ENCODE measurements at regions not wholly inside any gene's neighbourhood (a gene's known extent, or its start where the extent isn't known, plus 50 kb on each side); places are given as distances from the start of the nearest gene placed in this dataset.

DNA sequence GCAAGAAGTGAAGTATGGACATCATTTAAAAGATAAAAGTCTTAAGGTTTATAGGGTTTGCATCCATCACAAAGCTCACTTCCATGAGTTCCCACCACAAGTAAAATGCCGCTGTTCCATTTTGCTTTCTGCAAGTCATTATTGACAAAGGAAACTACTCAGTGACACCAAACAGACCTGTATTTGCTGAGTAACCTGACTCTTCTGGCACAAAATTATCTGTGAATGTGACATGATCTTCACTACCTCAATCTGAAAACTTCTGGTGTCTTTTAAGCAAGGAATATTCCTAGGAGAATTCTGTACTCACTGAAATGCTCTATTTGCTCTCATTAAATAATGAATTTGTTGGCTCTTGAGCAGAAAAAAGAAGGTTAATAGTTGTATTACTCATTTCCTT lies 1077.4 kb upstream of the ADGRL4 start:
- DNase-seq = no peak

GRCh38 chr1:80076469-80076868 lies 1069.9 kb upstream of the ADGRL4 start:
- DNase-seq = no peak

DNA sequence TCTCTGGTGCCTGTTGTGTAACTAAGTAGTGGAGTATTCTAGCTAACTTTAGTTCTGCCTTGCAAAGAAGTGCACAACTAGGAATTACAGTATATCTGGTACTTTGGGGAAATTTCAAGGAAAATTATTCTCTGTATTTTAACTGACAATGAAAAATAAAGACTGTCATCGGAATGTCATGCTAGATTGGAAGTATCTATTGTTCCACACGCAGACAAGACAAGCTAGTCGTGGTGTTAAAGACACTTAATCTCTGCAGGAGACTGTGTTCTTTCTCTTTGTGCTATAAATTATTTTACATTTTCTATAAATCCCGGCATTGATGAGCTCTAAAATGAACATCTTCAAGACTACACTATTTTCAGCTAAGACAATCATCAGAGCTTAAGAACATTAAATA lies 1068.8 kb upstream of the ADGRL4 start:
- DNase-seq = no peak

DNA sequence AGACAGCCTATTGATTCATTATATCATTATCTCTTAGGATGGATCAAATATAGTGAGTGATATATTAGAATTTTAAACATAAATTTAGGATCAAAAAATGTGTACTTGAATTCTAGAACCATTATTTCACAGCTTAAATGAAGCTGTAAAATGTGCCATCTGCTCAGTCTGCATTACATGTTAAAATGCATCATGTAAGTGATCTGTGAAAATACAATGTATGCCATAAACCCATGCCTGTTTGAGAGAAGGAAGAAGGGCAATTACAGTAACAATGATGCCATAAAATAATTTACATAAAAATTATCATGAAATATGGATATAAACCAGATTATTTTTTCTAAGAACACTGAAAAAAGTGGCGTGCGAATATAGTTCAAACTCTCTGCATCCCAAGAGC lies 1066.0 kb upstream of the ADGRL4 start:
- no peak for DNase-seq

DNA sequence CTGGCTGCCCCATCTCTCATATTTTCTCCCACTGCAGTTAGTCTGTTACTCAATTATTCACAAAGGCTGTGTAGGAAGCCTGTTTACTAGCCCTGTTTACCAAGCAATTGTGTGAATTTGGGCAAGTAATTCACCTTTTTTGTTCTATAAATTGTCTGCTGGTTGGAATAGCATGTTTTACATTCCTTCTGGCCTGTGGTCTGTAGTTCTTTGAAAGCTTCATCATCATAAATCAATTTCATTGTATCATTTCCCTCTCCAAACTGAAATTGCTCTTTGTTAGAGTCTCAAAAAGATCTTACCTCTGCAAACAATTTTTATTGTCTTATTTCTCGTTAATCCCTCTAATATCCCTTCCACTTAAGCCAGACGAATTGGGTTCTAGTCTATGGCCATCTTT lies 1059.5 kb upstream of the ADGRL4 start:
- DNase-seq = no peak

- no peak for DNase-seq
Observed at GRCh38 chr1:80064524-80064923, 1058.0 kb upstream of the ADGRL4 start.

DNA sequence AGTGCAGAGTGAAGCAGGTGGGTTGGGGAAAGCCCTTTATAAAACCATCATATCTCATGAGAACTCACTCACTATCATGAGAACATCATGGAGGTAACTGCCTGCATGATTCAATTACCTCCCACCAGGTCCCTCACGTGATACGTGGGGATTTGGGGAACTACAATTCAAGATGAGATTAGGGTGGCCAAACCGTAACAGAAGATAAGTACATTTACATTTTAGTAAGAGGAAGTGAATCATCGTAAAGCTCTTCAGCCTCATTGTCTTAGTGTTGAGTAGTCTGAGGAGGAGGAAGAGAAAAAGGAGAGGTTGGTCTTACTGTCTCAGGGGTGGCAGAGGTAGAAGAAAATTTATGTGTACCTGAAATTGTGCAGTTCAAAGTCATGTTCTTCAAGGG lies 1053.4 kb upstream of the ADGRL4 start:
- no peak for DNase-seq

DNA sequence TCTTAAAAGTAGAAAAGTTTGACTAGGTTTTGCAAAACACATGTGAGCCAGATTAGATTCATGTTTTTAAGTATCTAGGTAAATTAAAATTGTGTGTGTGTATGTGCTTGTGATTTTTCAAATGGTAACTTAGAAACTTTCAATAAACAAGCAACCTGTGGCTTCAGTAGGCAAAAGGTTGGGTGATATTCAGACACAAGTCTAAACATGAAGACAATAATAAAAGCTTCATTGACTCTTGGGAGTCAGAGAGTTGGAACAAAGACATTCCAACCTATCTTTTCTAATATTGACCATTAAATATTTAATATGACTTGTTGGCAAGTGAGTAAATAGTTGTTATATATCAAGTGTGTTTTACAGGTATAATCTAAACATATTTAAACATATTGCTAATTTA lies 1049.6 kb upstream of the ADGRL4 start:
- no peak for DNase-seq

DNA sequence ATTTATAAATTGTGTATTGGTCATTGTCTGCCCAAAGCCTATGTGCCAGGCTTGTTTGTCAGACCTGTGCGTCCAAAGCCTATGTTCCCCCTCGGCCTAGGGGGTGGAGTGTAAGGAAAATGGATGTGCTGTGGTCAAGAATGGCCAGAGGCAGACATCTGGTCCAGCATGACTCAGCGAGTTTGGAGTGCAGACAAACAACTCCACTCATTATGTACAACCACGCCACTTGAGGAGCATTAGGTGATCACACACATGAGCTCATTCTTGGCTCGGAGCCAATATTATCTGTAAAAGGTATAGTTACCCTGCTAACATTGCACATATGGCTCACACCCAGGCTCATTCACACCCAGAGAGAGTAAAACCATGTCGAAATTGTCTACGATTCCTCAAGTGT lies 1047.6 kb upstream of the ADGRL4 start:
- peak; percentile 91 for DNase-seq

- DNase-seq = no peak
Observed at GRCh38 chr1:80053613-80054012, 1047.1 kb upstream of the ADGRL4 start.

DNA sequence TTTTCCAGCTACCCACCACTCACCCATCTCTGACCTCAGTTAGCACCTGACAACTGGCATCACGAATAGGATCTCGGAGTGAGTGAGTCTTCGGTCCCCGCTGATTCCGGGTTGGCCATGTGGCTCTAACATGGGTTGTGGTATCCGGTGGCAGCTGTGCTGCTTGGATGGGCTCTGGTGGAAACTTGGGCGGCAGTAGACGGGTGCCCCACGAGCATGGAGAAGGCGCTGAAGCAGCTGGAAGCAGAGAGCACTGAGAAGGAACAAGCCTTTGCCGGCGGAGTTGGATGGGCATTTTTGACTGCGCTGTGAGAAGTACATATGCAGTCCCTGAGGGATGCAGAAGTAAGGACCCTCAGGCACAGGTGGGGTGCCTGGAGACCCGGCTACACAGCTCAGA lies 1044.0 kb upstream of the ADGRL4 start:
- DNase-seq = no peak

DNA sequence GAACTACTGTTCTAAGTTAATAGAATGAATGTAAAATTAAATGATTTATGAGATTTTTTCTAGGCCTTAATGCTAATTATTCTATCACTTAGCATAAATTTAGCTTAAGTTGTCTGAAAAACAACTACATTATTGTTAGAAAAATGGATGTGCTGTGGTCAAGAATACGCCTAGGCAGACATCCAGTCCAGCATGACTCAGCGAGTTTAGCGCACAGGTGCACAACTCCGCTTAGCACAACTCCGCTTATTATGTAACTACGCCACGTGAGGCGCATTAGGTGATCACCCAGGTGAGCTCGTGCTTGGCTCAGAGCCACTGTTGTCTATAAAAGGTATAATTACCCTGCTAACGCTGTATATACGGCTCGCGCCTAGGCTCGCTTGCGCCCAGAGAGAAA lies 1043.6 kb upstream of the ADGRL4 start:
- DNase-seq = no peak

- DNase-seq = no peak
Observed at GRCh38 chr1:80048716-80049115, 1042.2 kb upstream of the ADGRL4 start.

DNA sequence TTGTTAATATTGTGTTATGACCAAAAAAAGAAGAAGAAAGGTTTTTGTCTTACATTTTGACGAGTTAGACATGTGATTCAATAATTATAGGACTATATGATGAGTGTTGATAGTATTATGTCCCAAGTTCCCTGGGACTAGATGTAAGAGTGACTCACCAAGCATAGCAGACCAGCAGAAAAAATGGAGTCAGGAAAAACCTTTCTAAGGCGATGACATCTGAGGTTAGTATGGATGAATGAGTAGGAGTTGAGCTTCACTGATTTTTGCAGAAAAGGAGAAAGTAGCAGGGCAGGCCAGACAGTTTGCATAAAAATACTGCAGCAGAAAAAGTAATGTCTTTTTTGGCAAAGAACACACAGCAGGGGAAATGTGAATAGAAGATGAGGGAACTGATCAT lies 1041.3 kb upstream of the ADGRL4 start:
- no peak for DNase-seq

- DNase-seq = no peak
Observed at GRCh38 chr1:80044662-80045061, 1038.1 kb upstream of the ADGRL4 start.

DNA sequence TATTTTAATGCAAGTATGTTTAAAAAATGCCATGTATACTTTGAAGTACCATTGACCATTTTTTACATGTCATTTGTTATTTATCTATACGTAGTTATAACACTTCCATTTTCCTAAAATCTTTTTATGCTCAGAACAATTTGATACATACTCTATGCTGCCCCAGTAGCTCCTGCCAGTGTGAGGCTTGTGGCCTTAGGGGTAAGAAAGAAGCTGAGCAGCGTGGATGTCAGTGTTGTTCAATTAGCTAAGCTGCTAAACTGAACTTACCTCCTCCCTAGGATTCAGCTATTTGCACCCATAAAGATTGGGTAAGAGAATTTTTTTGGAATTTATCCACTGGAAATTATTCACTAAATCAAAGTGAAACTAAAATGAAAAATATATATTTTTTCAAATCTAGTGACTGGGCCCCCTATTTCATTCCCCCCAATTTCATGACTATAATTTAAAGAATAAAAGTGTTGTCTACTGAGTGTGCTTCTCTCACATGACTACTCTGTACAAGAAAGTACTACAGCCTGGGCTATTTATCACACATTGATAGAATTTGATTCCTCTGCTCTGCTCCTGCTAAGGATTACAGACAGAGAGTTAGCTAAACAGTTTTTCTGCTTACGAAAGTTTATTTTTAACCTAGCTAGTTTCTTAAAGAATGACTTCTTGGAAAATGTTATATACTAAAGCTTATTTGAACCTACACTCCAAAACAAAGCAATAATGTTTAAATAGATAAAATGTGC lies 1030.3 kb upstream of the ADGRL4 start:
- DNase-seq = no peak

GRCh38 chr1:80023358-80023757 lies 1016.8 kb upstream of the ADGRL4 start:
- DNase-seq = no peak

DNA sequence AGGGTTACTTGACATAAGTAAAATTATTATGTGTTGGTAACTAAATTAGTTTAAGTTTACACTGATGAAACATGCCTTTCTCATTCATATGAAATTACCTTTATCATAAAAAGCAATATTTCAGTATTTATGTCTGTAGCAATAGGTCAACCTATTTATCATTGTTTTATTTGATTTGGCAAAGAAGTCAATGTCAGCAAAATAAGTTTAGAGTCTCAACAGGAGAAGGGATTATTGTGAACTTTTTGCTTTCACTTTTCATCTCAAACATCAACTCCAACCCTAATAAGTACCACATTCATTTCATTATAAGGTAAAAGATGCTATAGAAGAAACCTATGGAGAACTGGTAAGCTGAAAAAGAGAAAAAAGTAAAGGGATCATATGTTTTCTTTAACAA lies 1015.4 kb upstream of the ADGRL4 start:
- no peak for DNase-seq

DNA sequence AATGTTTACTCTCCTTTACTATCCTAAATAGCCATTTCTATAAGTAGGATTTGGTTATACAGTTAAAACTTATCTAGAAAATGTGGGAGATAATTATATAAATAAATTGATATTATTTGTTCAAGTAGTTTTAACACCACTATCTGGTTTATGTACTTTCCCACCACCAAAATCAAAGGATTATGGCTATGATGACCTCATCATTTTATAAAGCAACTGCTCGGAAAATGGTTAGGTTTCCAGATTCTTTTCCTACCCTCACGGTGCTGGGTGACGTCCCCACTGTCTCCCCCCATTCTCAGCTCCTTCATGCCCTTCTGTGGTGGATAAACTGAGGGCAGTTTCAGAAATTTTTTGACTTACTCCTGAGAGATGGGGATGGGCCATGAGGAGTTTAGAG lies 1011.8 kb upstream of the ADGRL4 start:
- DNase-seq = no peak

- DNase-seq = no peak
Observed at GRCh38 chr1:80008934-80009333, 1002.4 kb upstream of the ADGRL4 start.

DNA sequence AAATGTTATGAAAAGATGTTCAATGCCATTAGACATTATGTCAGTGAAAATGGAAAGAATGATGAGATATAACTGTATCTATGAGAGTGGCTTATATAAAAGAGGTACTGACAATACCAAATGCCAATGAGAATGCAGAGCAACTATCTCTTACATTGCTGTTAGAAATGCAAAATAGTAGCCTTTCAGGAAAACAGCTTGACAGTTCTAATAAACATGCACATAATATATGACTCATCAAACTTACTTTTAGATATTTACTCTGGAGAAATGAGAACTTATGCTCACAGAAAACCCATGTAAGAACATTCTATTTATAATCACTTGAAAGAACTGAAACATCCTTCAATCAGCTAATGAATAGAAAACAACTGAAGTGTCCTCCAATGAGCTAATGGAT lies 996.7 kb upstream of the ADGRL4 start:
- DNase-seq = no peak

DNA sequence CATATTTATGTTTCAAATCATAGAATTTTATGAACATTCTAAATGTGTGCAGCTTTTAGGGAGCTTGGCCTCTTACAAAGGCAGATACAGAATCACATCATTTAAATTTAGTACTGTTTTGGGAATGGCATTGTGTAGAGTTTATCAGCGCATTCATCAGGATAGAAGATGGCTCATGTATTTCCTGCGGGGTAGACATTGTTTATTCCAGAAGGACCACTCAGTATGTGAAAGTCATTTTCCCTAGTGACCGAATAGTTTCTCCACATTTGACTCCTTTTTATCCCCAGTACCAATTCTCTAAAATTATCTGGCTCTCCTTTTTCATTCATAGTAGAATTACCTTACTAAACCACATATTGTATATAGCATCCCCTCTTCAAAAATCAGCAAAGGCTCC lies 981.9 kb upstream of the ADGRL4 start:
- no peak for DNase-seq

DNA sequence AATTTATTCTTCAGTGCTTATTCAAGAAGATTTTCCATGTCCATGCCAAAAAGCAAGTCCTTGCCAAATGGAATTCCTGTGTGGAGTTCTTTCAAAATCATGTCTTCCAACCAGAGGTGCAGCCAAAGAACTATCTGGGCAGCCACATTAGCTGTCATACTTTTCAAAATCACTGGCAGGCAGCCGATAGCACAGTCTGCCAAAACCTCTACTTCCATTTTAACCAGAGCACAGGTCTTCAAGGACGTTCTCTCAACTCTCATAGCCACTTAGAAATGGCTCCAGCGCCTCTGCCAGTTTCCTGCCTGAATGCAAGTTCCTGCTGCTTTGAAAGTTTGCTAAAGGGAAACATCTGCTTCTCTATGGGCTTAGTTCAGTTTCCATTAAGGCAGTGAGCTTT lies 975.7 kb upstream of the ADGRL4 start:
- no peak for DNase-seq

GRCh38 chr1:79981481-79981880 lies 975.0 kb upstream of the ADGRL4 start:
- DNase-seq = no peak

DNA sequence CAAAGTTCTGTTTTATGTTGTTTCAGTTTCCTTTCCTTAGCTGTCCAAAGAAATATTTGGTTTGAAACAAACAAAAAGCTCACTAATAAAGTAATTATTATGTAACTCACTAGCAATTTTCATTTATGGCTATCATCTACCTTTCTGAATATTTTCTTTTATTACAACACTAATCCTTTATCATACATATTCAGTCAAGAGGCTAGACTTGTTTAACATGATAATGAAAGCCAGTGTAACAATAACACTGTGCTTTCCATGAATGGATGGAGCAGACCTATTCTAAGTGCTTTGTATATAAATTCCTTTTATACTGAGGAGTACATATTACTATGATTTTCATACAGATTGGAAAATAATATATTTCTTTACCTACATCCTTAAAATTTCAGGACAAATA lies 972.8 kb upstream of the ADGRL4 start:
- DNase-seq = no peak

DNA sequence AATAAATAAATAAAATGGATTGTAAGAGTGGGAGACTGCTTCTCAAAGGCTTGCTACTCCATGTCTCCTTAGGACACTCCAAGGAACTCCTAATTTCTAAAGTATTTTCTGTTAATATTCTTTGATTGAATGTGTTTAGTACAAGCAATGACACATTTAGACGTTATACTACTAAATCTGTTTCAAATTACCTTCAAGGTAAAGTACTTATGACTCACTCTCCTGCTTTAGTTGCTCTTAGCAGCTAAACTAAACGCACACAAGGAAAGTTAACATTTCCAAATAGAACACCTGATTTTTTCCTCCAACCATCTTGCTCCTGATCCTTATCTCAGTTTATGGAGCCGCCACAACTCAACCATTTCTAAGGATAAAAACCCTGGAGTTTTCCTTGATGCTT lies 969.8 kb upstream of the ADGRL4 start:
- no peak for DNase-seq
